CD4-positive, alpha-beta T cell (primary cell): ENCODE measurements at regions not wholly inside any gene's neighbourhood (a gene's known extent, or its start where the extent isn't known, plus 50 kb on each side); places are given as distances from the start of the nearest gene placed in this dataset.

ENCODE experiments used
- ATAC-seq: fragments of 200-7000 bp; cut with Tn5 transposase; one replicate; pipeline ENCODE4 v1.10.0; 2022; ENCODE audit warnings: mild to moderate bottlenecking; ENCODE audit not compliant: poor library complexity
- CTCF ChIA-PET: fragments of 350-600 bp; sonication (Branson Sonifier 250); formaldehyde crosslinking; loops from one replicate; lab custom pipeline; 2021; ENCODE audit warnings: antibody characterized with exemption, inconsistent platforms; lab: Charles Lee
- POLR2A ChIA-PET: fragments of 350-600 bp; sonication (Branson Sonifier 250); formaldehyde crosslinking; loops from one replicate; lab custom pipeline; 2021; ENCODE audit warnings: antibody characterized with exemption, inconsistent platforms; lab: Charles Lee
- DNase-seq, 14 experiments: peaks; one replicate each; pipeline ENCODE4 v3.0.0-alpha.2; 2013 to 2020; ENCODE audit warnings: mixed read lengths in 2 of 14
- H3K27ac ChIP-seq, 2 donors: one replicate each; pipeline versions ENCODE4 v1.5.1 to v1.7.0; 2013; ENCODE audit warnings: low read length in 2 of 2, low read depth in 1 of 2, mild to moderate bottlenecking in 1 of 2
- H3K27me3 ChIP-seq, 2 experiments: 1 replicate in 1 of 2; 2 replicates in 1 of 2; pipeline versions ENCODE4 v1.6.1 to v1.7.0; 2013; ENCODE audit warnings: low read length in 2 of 2, control low read depth in 1 of 2, mild to moderate bottlenecking in 1 of 2, moderate library complexity in 1 of 2; ENCODE audit not compliant: insufficient read depth in 2 of 2, control insufficient read depth in 1 of 2
- H3K36me3 ChIP-seq: one replicate; pipeline ENCODE4 v1.6.1; 2013; ENCODE audit warnings: low read length, control low read depth; ENCODE audit not compliant: insufficient read depth
- H3K4me1 ChIP-seq: one replicate; pipeline ENCODE4 v1.6.1; 2013; ENCODE audit warnings: low read length, control low read depth; ENCODE audit not compliant: insufficient read depth
- H3K4me3 ChIP-seq: one replicate; pipeline ENCODE4 v1.5.1; 2013; ENCODE audit warnings: mild to moderate bottlenecking, low read length, moderate library complexity
- H3K9me3 ChIP-seq, 2 experiments: 1 replicate in 1 of 2; 2 replicates in 1 of 2; pipeline versions ENCODE4 v1.6.1 to v1.7.0; 2013; ENCODE audit warnings: low read length in 2 of 2, mild to moderate bottlenecking in 2 of 2, control low read depth in 1 of 2, moderate library complexity in 1 of 2; ENCODE audit not compliant: control insufficient read depth in 1 of 2, insufficient read depth in 1 of 2
- H3K27ac Mint-ChIP-seq: one replicate; pipeline ENCODE4 v1.8.0; 2020; ENCODE audit warnings: mixed read lengths
- H3K27me3 Mint-ChIP-seq: one replicate; pipeline ENCODE4 v1.8.0; 2021; ENCODE audit warnings: mixed read lengths
- H3K36me3 Mint-ChIP-seq: one replicate; pipeline ENCODE4 v1.8.0; 2021; ENCODE audit warnings: low read depth, mixed read lengths
- H3K4me1 Mint-ChIP-seq: one replicate; pipeline ENCODE4 v1.8.0; 2021; ENCODE audit warnings: low read depth, mixed read lengths
- H3K4me3 Mint-ChIP-seq: one replicate; pipeline ENCODE4 v1.8.0; 2020; ENCODE audit warnings: mild to moderate bottlenecking, mixed read lengths
- H3K9me3 Mint-ChIP-seq: one replicate; pipeline ENCODE4 v1.8.0; 2020; ENCODE audit warnings: mixed read lengths
- CTCF ChIP-seq: fragments of 200-600 bp; IDR thresholded peaks from one replicate; pipeline ENCODE4 v1.8.0; 2022; ENCODE audit warnings: antibody characterized with exemption, mild to moderate bottlenecking
- intact Hi-C, 2 experiments: fragments of 100-400 bp; cut with DNase I in 1 of 2; cut with micrococcal nuclease in 1 of 2; formaldehyde crosslinking; loops; one replicate each; pipeline versions ENCODE4 v1.15.1 to v1.9.0; 2023 to 2025; cut with DNase I, micrococcal nuclease

DNA sequence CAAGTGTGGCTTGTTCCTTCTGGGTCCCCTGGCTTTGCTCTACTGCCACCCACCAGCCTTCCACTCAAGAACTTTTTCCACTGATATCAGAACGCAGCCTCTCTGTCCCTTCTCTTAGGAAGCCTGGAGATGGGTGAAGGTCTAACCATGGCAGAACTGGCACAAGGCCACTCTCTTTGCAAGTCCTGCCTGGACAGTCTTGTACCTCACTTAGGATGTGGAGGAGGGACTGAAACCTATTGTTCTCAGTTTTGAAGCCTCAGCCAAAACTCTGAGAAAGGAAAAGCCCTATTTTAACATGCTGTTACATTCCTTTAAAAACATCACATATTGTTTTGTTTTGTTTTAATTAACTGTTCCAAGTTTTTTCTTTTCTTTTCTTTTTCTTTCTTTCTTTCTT is 58.9 kb upstream of the NCOA1 start:
- intact Hi-C loops = no loop called here
- CTCF ChIA-PET = no interaction called here
- H3K36me3 Mint-ChIP-seq = no peaks in the 10 kb centered on the region
- ATAC-seq (no peak), DNase-seq (no peak)
- no peak overlapping the region for H3K4me3 Mint-ChIP-seq
- no peaks in the 10 kb centered on the region for H3K4me1 Mint-ChIP-seq
- no peaks in the 10 kb centered on the region for H3K9me3 Mint-ChIP-seq
- Histone ChIP-seq H3K27me3 (no peaks in the 10 kb centered on the region), H3K36me3 (no peaks in the 10 kb centered on the region), H3K27ac (no peak overlapping the region), H3K4me1 (no peaks in the 10 kb centered on the region), H3K4me3 (no peak overlapping the region), H3K9me3 (no peaks in the 10 kb centered on the region)
- H3K27ac Mint-ChIP-seq = no peak overlapping the region
- no peaks in the 10 kb centered on the region for H3K27me3 Mint-ChIP-seq
- POLR2A ChIA-PET = no interaction called here
- TF ChIP-seq CTCF = no peak

DNA sequence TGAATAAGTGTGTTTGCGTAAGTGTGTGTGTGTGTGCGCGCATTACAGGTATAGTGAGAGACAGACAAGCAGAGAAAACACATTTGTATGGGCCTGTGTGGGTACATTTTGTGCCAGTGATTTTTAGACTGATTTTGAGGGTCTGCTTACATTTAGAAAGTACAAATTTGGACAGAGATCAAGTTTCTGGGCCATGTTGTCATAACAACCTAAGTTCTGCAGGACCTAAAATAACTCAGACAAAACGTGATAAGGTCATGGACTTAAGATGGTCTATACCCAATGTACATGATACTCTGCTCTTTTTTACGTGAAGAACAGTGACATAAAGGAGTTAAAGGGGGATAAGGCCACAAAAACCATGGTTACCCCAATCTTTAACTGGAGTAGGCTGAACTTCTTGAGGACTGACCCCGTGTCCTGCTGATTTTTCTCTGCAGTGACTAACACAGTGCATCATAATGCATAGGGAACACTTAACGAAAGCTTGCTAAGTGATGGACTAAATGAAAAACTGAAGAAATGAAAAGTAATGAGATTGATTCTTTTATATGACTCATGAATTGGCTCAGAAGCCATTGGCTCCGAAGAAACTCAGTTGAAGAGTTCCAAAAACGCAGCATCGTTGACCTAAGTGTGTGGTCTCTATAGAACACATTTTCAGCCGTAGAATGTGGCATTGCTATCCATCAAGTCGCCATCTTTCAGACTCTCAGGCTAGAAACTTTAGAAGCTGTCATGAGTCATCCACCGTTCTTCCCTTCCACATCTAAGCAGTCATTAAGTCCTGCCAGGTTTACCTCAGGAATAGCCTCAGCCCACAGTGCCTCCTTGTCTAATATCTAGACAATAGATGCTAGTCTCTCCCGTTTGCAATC is 61.6 kb upstream of the NCOA1 start:
- no peaks in the 10 kb centered on the region for H3K27me3 ChIP-seq
- no peaks in the 10 kb centered on the region for H3K4me1 Mint-ChIP-seq

GRCh38 chr2:24424387-24424786 is 64.1 kb upstream of the ITSN2 start:
- Histone ChIP-seq H3K36me3 (no peaks in the 10 kb centered on the region), H3K27ac (no peak overlapping the region), H3K9me3 (no peaks in the 10 kb centered on the region), H3K4me3 (no peak overlapping the region), H3K27me3 (no peaks in the 10 kb centered on the region), H3K4me1 (no peaks in the 10 kb centered on the region)
- H3K4me3 Mint-ChIP-seq = no peak overlapping the region
- ATAC-seq (no peak), DNase-seq (no peak)
- no peaks in the 10 kb centered on the region for H3K9me3 Mint-ChIP-seq
- H3K4me1 Mint-ChIP-seq = no peaks in the 10 kb centered on the region
- ChIA-PET CTCF (interaction anchor here (2.5 kb wide), 1 partner anchor 403 kb away, joined by 9 read pairs; no protein-coding TSS in a partner anchor), POLR2A (no interaction called here)
- H3K36me3 Mint-ChIP-seq = no peaks in the 10 kb centered on the region
- no peak for TF ChIP-seq CTCF
- intact Hi-C loops = no loop called here
- H3K27me3 Mint-ChIP-seq = no peaks in the 10 kb centered on the region
- H3K27ac Mint-ChIP-seq = no peak overlapping the region

More for the DNA sequence above, 61.6 kb upstream of the NCOA1 start:
- POLR2A ChIA-PET = no interaction called here
- Mint-ChIP-seq H3K27ac (no peak overlapping the region), H3K36me3 (no peaks in the 10 kb centered on the region), H3K4me3 (no peak overlapping the region), H3K27me3 (no peaks in the 10 kb centered on the region), H3K9me3 (no peaks in the 10 kb centered on the region)
- Histone ChIP-seq H3K27ac (no peak overlapping the region), H3K4me1 (no peaks in the 10 kb centered on the region), H3K36me3 (no peaks in the 10 kb centered on the region), H3K4me3 (no peak overlapping the region), H3K9me3 (no peaks in the 10 kb centered on the region)
- no peak for TF ChIP-seq CTCF
- no peak for ATAC-seq
- no peak for DNase-seq
- intact Hi-C loops = no loop called here
- CTCF ChIA-PET = no interaction called here
